Endothelial cell of umbilical vein (primary cell): ENCODE measurements at regions not wholly inside any gene's neighbourhood (a gene's known extent, or its start where the extent isn't known, plus 50 kb on each side); places are given as distances from the start of the nearest gene placed in this dataset.

Experiments used
- BruUV-seq: library from RNA; stranded (reverse); fragments of 400-500 nt; replicated peaks from 2 replicates; lab custom pipeline; 2021; lab: Mats Ljungman, UMichigan
- CTCF ChIA-PET: fragments of 300-600, 350-600 bp; sonication (Branson Sonifier 250); formaldehyde crosslinking; loops from one replicate; lab custom pipeline; 2021; ENCODE audit warnings: antibody characterized with exemption, inconsistent platforms; lab: Charles Lee
- POLR2A ChIA-PET: fragments of 300-600, 350-600 bp; sonication (Branson Sonifier 250); formaldehyde crosslinking; loops from one replicate; lab custom pipeline; 2021; ENCODE audit warnings: antibody characterized with exemption, inconsistent platforms; lab: Charles Lee
- DNase-seq: peaks from one replicate; pipeline ENCODE4 v3.0.0-alpha.2; 2011; ENCODE audit warnings: low read depth, low spot score
- FAIRE-seq: peaks from 2 replicates; lab custom pipeline; 2011; peaks lifted over from hg19 to GRCh38; lab: Jason Lieb, UNC
- H2AFZ ChIP-seq: 2 replicates; pipeline ENCODE4 v1.6.0; 2012; ENCODE audit warnings: low read depth, low read length, control low read depth, inconsistent platforms
- H3K27ac ChIP-seq: 2 replicates; pipeline ENCODE4 v1.5.1; 2011; ENCODE audit warnings: low read depth, mild to moderate bottlenecking, control low read depth, low read length, moderate library complexity; ENCODE audit not compliant: insufficient read depth
- H3K27me3 ChIP-seq, 2 experiments: 2 replicates each; pipeline versions ENCODE4 v1.6.0 to v1.6.1; 2011; ENCODE audit warnings: low read length in 2 of 2, mixed read lengths in 1 of 2; ENCODE audit not compliant: control insufficient read depth in 2 of 2, insufficient read depth in 2 of 2
- H3K36me3 ChIP-seq, 2 experiments: 2 replicates in 1 of 2; 3 replicates in 1 of 2; pipeline ENCODE4 v1.5.1; 2011; ENCODE audit warnings: low read length in 2 of 2, mild to moderate bottlenecking in 1 of 2, moderate library complexity in 1 of 2; ENCODE audit not compliant: control insufficient read depth in 2 of 2, insufficient read depth in 2 of 2; ENCODE audit errors: extremely low read depth in 1 of 2
- H3K4me1 ChIP-seq: 3 replicates; pipeline ENCODE4 v1.5.1; 2011; ENCODE audit warnings: mild to moderate bottlenecking, low read length; ENCODE audit not compliant: control insufficient read depth, insufficient read depth; ENCODE audit errors: extremely low read depth
- H3K4me2 ChIP-seq: 2 replicates; pipeline ENCODE4 v1.6.1; 2011; ENCODE audit warnings: low read length, control low read depth, mixed read lengths; ENCODE audit not compliant: insufficient read depth
- H3K4me3 ChIP-seq, 3 experiments: fragments of 200-600 bp in 1 of 3; sonication (generic), shearing (Covaris generic) in 1 of 3; replicated peaks in 1 of 3; 2 replicates each; pipeline ENCODE4 v1.5.1; 2011 to 2016; ENCODE audit warnings: control low read depth in 3 of 3, low read length in 3 of 3, mild to moderate bottlenecking in 2 of 3, inconsistent platforms in 1 of 3, low read depth in 1 of 3, moderate library complexity in 1 of 3; ENCODE audit not compliant: insufficient read depth in 1 of 3
- H3K79me2 ChIP-seq: 2 replicates; pipeline ENCODE4 v1.6.0; 2012; ENCODE audit warnings: low read length, inconsistent platforms; ENCODE audit not compliant: control insufficient read depth, insufficient read depth
- H3K9ac ChIP-seq: replicated peaks from 2 replicates; pipeline ENCODE3; 2011; ENCODE audit warnings: low read length, control low read depth; ENCODE audit not compliant: insufficient read depth; ENCODE audit errors: extremely low read depth
- H3K9me1 ChIP-seq: replicated peaks from 3 replicates; pipeline ENCODE4 v1.6.0; 2011; ENCODE audit warnings: mild to moderate bottlenecking, low read length; ENCODE audit not compliant: control insufficient read depth, insufficient read depth; ENCODE audit errors: extremely low read depth
- H3K9me3 ChIP-seq: replicated peaks from 2 replicates; pipeline ENCODE4 v1.5.1; 2012; ENCODE audit warnings: low read length, inconsistent platforms; ENCODE audit not compliant: control insufficient read depth, insufficient read depth
- H4K20me1 ChIP-seq: replicated peaks from 2 replicates; pipeline ENCODE3; 2011; ENCODE audit warnings: mild to moderate bottlenecking, low read length; ENCODE audit not compliant: control insufficient read depth, insufficient read depth; ENCODE audit errors: extremely low read depth
- CTCF ChIP-seq, 2 donors: IDR thresholded peaks; 1 replicate in 1 of 2; 2 replicates in 1 of 2; pipeline ENCODE4 v1.5.1; 2011; ENCODE audit warnings: low read length in 2 of 2, mild to moderate bottlenecking in 2 of 2, moderate library complexity in 2 of 2, control low read depth in 1 of 2, inconsistent platforms in 1 of 2, low read depth in 1 of 2; ENCODE audit not compliant: insufficient read depth in 1 of 2; ENCODE audit errors: extremely low read depth in 1 of 2
- EZH2 ChIP-seq: IDR thresholded peaks from 2 replicates; pipeline ENCODE4 v1.6.1; 2012; ENCODE audit warnings: borderline replicate concordance, low read depth, mild to moderate bottlenecking, moderate library complexity, low read length, inconsistent platforms; ENCODE audit not compliant: severe bottlenecking
- FOS ChIP-seq: IDR thresholded peaks from 2 replicates; pipeline ENCODE4 v1.6.1; 2011; ENCODE audit warnings: mild to moderate bottlenecking, low read length, moderate library complexity, borderline replicate concordance; ENCODE audit not compliant: insufficient read depth
- GATA2 ChIP-seq: IDR thresholded peaks from 2 replicates; pipeline ENCODE4 v1.7.0; 2011; ENCODE audit warnings: low read depth, mild to moderate bottlenecking, moderate library complexity, mixed read lengths, low read length; ENCODE audit not compliant: insufficient read length, insufficient read depth
- JUN ChIP-seq: IDR thresholded peaks from 2 replicates; pipeline ENCODE4 v1.6.1; 2011; ENCODE audit warnings: borderline replicate concordance, low read depth; ENCODE audit not compliant: insufficient read length, insufficient read depth
- MAX ChIP-seq: IDR thresholded peaks from 2 replicates; pipeline ENCODE4 v1.6.1; 2011; ENCODE audit not compliant: insufficient read depth, insufficient read length
- MYC ChIP-seq: IDR thresholded peaks from one replicate; pipeline ENCODE4 v1.6.1; 2011; ENCODE audit warnings: mild to moderate bottlenecking, low read depth, low read length
- POLR2A ChIP-seq: IDR thresholded peaks from 2 replicates; pipeline ENCODE4 v1.6.1; 2012; ENCODE audit warnings: low read depth, mild to moderate bottlenecking, control low read depth, low read length
- POLR2AphosphoS5 ChIP-seq: IDR thresholded peaks from 2 replicates; pipeline ENCODE4 v1.6.1; 2012; ENCODE audit warnings: low read depth, mild to moderate bottlenecking, control low read depth, low read length, moderate library complexity; ENCODE audit not compliant: insufficient read depth
- dilution Hi-C: fragments of 300-500 bp; cut with MboI; formaldehyde crosslinking; loops from one replicate; pipeline ENCODE4 v1.15.0; 2019; ENCODE audit warnings: low sequenced_read_pairs; ENCODE audit not compliant: extremely low pct_ligation_motif_present
- intact Hi-C: fragments of 100-400 bp; cut with micrococcal nuclease; formaldehyde crosslinking; loops from one replicate; pipeline ENCODE4 v1.10.0; 2022

- H3K27me3 ChIP-seq, result no peaks in the 10 kb centered on the region
- CTCF ChIA-PET, result no interaction called here
Observed at GRCh38 chr16:79295162-79295561, 305.4 kb downstream of the MAF start.

More at GRCh38 chr16:79295162-79295561, 305.4 kb downstream of the MAF start:
- BruUV-seq, result no TSS peak
- intact Hi-C loops, result no loop called here
- H3K4me2 ChIP-seq, result no peak overlapping the region
- H3K9me3 ChIP-seq, result peaks cover 6% of the 10 kb centered on the region
- no peak overlapping the region for H3K9ac ChIP-seq
- H2AFZ ChIP-seq, result no peak overlapping the region
- H3K4me1 ChIP-seq, result no peaks in the 10 kb centered on the region
- H3K4me3 ChIP-seq, result no peak overlapping the region
- H3K9me1 ChIP-seq, result no peaks in the 10 kb centered on the region
- H3K36me3 ChIP-seq, result no peaks in the 10 kb centered on the region
- H4K20me1 ChIP-seq, result no peaks in the 10 kb centered on the region
- TF ChIP-seq EZH2 (no peak), MYC (no peak), POLR2AphosphoS5 (no peak), FOS (no peak), POLR2A (no peak), MAX (no peak), JUN (no peak), CTCF (IDR thresholded peaks at IDR 0.05; ENCODE audit: extremely low read depth in 1 of 2, insufficient read depth in 1 of 2, low read depth in 1 of 2, low read length in 2 of 2) (no peak), GATA2 (no peak)
- H3K27ac ChIP-seq, result no peak overlapping the region
- DNase-seq, result no peak
- no peaks in the 10 kb centered on the region for H3K79me2 ChIP-seq
- FAIRE-seq, result no peak
- dilution Hi-C loops, result no loop called here
- POLR2A ChIA-PET, result no interaction called here
